MCF 10A (cell line): ENCODE measurements at regions not wholly inside any gene's neighbourhood (a gene's known extent, or its start where the extent isn't known, plus 50 kb on each side); places are given as distances from the start of the nearest gene placed in this dataset.

Experiments used
- BruUV-seq: library from RNA; stranded (reverse); fragments of 400-500 nt; replicated peaks from 2 replicates; lab custom pipeline; 2021; lab: Mats Ljungman, UMichigan
- CTCF ChIA-PET: fragments of 300-600 bp; sonication (Branson Sonifier 250); formaldehyde crosslinking; extraction: SDS; loops from one replicate; lab custom pipeline; 2021; ENCODE audit warnings: antibody characterized with exemption, inconsistent platforms; lab: Yijun Ruan, JAX
- POLR2A ChIA-PET: fragments of 300-600, 350-650 bp; sonication (Branson Sonifier 250); formaldehyde crosslinking; extraction: SDS; loops from one replicate; lab custom pipeline; 2020; ENCODE audit warnings: antibody characterized with exemption, inconsistent platforms; lab: Yijun Ruan, JAX
- DNase-seq: peaks from one replicate; pipeline ENCODE4 v3.0.0-alpha.2; 2018; ENCODE audit not compliant: unreplicated experiment
- H3K27ac Mint-ChIP-seq: one replicate; pipeline ENCODE4 v1.8.0; 2022; ENCODE audit warnings: mild to moderate bottlenecking, low read depth, mixed read lengths; ENCODE audit not compliant: unreplicated experiment
- H3K27me3 Mint-ChIP-seq: one replicate; pipeline ENCODE4 v1.8.0; 2022; ENCODE audit warnings: mixed read lengths; ENCODE audit not compliant: insufficient read depth, unreplicated experiment
- H3K36me3 Mint-ChIP-seq: one replicate; pipeline ENCODE4 v1.8.0; 2022; ENCODE audit warnings: mild to moderate bottlenecking, moderate library complexity, mixed read lengths; ENCODE audit not compliant: insufficient read depth, unreplicated experiment
- H3K4me1 Mint-ChIP-seq: one replicate; pipeline ENCODE4 v1.8.0; 2022; ENCODE audit warnings: mixed read lengths; ENCODE audit not compliant: insufficient read depth, unreplicated experiment
- H3K4me3 Mint-ChIP-seq: one replicate; pipeline ENCODE4 v1.8.0; 2022; ENCODE audit warnings: mild to moderate bottlenecking, moderate library complexity, mixed read lengths; ENCODE audit not compliant: unreplicated experiment
- H3K9me3 Mint-ChIP-seq: one replicate; pipeline ENCODE4 v1.8.0; 2022; ENCODE audit warnings: mixed read lengths; ENCODE audit not compliant: unreplicated experiment
- intact Hi-C: fragments of 100-400 bp; cut with micrococcal nuclease; formaldehyde crosslinking; loops from 2 replicates; pipeline ENCODE4 v1.14.1; 2022
- TF ChIP-seq, protein P1 (sequence below): fragments of 200-600 bp; IDR thresholded peaks from one replicate; pipeline ENCODE4 v1.8.0; 2022; ENCODE audit warnings: antibody characterized with exemption, mild to moderate bottlenecking; ENCODE audit not compliant: unreplicated experiment

DNA sequence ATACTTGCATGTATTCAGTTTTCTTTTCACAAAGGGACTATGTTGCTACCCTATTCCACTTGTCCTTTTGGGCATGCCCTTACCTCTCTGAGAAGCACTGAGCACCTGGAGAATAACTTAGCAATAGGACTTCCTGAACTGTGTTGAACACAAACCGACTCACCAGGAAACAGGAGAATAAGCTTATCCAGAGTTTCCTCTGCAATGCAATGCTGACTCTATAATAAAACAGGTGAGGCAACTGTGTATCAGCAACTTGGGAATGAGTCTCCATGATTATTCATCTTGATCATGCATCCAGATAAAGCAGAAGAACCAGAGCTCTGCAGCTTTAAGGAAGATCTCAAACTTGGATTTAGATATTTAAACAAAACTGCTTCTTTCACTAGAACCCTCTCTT, 806.5 kb downstream of the IGSF11 start:
- POLR2A ChIA-PET: no interaction called here
- CTCF ChIA-PET: interaction anchor here (0.6 kb wide), 1 partner anchor 1347 kb away, joined by 3 read pairs; no protein-coding TSS in a partner anchor
- Mint-ChIP-seq H3K4me3 (no peak overlapping the region), H3K9me3 (no peaks in the 10 kb centered on the region), H3K4me1 (no peaks in the 10 kb centered on the region), H3K27ac (no peak overlapping the region), H3K36me3 (no peaks in the 10 kb centered on the region), H3K27me3 (no peaks in the 10 kb centered on the region)
- no peak for DNase-seq
- intact Hi-C loops: no loop called here
- no TSS peak for BruUV-seq
- TF ChIP-seq, protein P1, sequence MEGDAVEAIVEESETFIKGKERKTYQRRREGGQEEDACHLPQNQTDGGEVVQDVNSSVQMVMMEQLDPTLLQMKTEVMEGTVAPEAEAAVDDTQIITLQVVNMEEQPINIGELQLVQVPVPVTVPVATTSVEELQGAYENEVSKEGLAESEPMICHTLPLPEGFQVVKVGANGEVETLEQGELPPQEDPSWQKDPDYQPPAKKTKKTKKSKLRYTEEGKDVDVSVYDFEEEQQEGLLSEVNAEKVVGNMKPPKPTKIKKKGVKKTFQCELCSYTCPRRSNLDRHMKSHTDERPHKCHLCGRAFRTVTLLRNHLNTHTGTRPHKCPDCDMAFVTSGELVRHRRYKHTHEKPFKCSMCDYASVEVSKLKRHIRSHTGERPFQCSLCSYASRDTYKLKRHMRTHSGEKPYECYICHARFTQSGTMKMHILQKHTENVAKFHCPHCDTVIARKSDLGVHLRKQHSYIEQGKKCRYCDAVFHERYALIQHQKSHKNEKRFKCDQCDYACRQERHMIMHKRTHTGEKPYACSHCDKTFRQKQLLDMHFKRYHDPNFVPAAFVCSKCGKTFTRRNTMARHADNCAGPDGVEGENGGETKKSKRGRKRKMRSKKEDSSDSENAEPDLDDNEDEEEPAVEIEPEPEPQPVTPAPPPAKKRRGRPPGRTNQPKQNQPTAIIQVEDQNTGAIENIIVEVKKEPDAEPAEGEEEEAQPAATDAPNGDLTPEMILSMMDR: no peak

DNA sequence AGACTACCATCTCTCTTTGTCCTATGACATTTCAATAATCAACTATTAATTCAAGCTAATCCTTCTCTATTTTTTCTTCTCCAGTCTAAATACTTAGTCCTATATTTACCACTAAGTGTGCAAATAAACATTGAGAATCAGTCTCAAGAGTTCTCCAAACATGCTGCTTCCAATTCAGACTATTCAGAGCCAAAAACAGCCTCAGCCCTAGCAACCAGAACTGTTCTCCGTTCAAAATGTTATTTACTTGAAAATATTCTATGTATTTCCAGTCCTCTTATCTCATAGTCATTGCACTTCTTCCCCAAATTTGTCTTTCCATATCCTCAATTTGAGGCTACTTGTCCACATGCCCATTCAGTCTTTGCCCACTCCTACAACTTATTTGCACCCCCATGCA, 805.5 kb downstream of the IGSF11 start:
- H3K27ac Mint-ChIP-seq: no peak overlapping the region
- ChIA-PET POLR2A (no interaction called here), CTCF (interaction anchor here (0.5 kb wide), 1 partner anchor 21 kb away, joined by 3 read pairs; no protein-coding TSS in a partner anchor)
- intact Hi-C loops: no loop called here
- no peak overlapping the region for H3K4me3 Mint-ChIP-seq
- H3K9me3 Mint-ChIP-seq: no peaks in the 10 kb centered on the region
- TF ChIP-seq, protein P1: no peak
- H3K36me3 Mint-ChIP-seq: no peaks in the 10 kb centered on the region
- H3K27me3 Mint-ChIP-seq: no peaks in the 10 kb centered on the region
- BruUV-seq: no TSS peak
- no peaks in the 10 kb centered on the region for H3K4me1 Mint-ChIP-seq
- DNase-seq: no peak

DNA sequence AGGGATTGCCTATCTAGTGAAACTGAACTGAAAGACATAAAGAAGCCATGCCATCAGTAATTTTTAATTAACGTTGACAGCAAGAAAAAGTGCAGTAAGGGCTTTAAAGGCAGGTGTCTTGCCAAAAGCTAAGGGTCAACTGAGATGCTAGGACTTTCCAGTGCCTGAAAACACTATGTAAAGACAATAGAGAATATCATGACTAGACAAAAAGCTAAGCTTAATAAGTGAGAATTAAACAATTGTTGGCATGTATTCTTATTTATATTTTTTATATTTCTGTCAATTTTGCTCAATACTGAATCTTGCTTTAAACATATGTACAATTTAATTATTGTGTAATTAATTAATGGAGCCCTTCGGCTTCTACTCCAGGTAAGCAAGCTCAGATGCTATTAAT, 803.1 kb downstream of the IGSF11 start:
- H3K4me1 Mint-ChIP-seq: no peaks in the 10 kb centered on the region
- H3K4me3 Mint-ChIP-seq: no peak overlapping the region
- ChIA-PET CTCF (interaction anchor here (0.6 kb wide), 1 partner anchor 8 kb away, joined by 3 read pairs; no protein-coding TSS in a partner anchor), POLR2A (no interaction called here)
- BruUV-seq: no TSS peak
- no peak for DNase-seq
- H3K9me3 Mint-ChIP-seq: no peaks in the 10 kb centered on the region
- TF ChIP-seq, protein P1: no peak
- intact Hi-C loops: no loop called here
- H3K27ac Mint-ChIP-seq: no peak overlapping the region
- no peaks in the 10 kb centered on the region for H3K27me3 Mint-ChIP-seq
- no peaks in the 10 kb centered on the region for H3K36me3 Mint-ChIP-seq

DNA sequence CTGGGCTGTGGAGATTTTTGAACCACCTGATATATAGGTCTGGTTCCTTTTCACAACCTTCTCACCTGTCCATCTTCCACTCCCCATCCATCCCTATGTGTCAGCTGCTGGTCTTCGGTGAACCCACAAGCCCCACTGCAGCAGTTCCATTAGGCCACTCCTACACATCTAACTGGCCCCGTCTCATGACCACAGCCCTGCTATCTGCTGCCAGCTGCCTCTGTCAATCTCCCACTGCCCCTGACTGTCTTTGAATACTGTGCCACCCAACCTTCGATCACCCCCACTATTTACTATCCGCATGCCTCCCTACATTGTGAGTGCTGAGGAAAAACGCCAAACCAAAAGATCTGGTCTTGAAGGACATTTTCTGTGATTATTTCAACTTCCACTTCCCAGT, 795.4 kb downstream of the IGSF11 start:
- intact Hi-C loops: no loop called here
- TF ChIP-seq, protein P1: no peak
- ChIA-PET CTCF (no interaction called here), POLR2A (no interaction called here)
- Mint-ChIP-seq H3K4me3 (no peak overlapping the region), H3K36me3 (no peaks in the 10 kb centered on the region), H3K4me1 (no peaks in the 10 kb centered on the region), H3K9me3 (no peaks in the 10 kb centered on the region), H3K27me3 (no peaks in the 10 kb centered on the region), H3K27ac (no peak overlapping the region)
- DNase-seq: no peak
- no TSS peak for BruUV-seq
